Upper lobe of left lung (tissue), 6 donors: ENCODE measurements at regions not wholly inside any gene's neighbourhood (a gene's known extent, or its start where the extent isn't known, plus 50 kb on each side); places are given as distances from the start of the nearest gene placed in this dataset.
"Not testable (repeated sequence)": the region's sequence is repeated elsewhere in the genome, so short reads cannot be mapped to it uniquely, and the experiment has no call there.

Source experiments
- ATAC-seq, 2 donors: fragments of 200-7000 bp; cut with Tn5 transposase; one replicate each; pipeline ENCODE4 v1.9.1; 2022; ENCODE audit warnings: mild to moderate bottlenecking in 2 of 2, moderate library complexity in 2 of 2; ENCODE audit not compliant: low FRiP score in 2 of 2
- DNase-seq, 2 donors: peaks; one replicate each; pipeline ENCODE4 v3.0.0-alpha.2; 2019 to 2020
- H3K27ac ChIP-seq, 4 donors: fragments of 200-600 bp; sonication (generic); one replicate each; pipeline ENCODE4 v1.5.1; 2016 to 2019
- H3K27me3 ChIP-seq, 4 donors: fragments of 200-600 bp; sonication (generic); one replicate each; pipeline ENCODE4 v1.5.1; 2017 to 2019
- H3K36me3 ChIP-seq, 4 donors: fragments of 200-600 bp; sonication (generic); one replicate each; pipeline ENCODE4 v1.5.1; 2016 to 2019
- H3K4me1 ChIP-seq, 4 donors: fragments of 200-600 bp; sonication (generic); one replicate each; pipeline ENCODE4 v1.5.1; 2018 to 2019
- H3K4me3 ChIP-seq, 4 donors: fragments of 200-600 bp; sonication (generic); one replicate each; pipeline ENCODE4 v1.5.1; 2017 to 2019; ENCODE audit warnings: mild to moderate bottlenecking in 2 of 4, moderate library complexity in 1 of 4
- H3K9me3 ChIP-seq, 4 donors: fragments of 200-600 bp; sonication (generic); one replicate each; pipeline ENCODE4 v1.5.1; 2018 to 2019
- EP300 ChIP-seq, 4 donors: sonication (generic); formaldehyde crosslinking; IDR thresholded peaks; one replicate each; pipeline ENCODE4 v1.5.1; 2017; ENCODE audit warnings: antibody characterized with exemption in 4 of 4, control low read depth in 2 of 4
- POLR2A ChIP-seq, 4 donors: fragments of 450-650 bp; IDR thresholded peaks; one replicate each; pipeline ENCODE4 v1.5.1; 2016 to 2017; ENCODE audit warnings: antibody characterized with exemption in 4 of 4, mild to moderate bottlenecking in 2 of 4
- POLR2AphosphoS5 ChIP-seq, 2 donors: sonication (generic); formaldehyde crosslinking; IDR thresholded peaks; one replicate each; pipeline ENCODE4 v1.5.1; 2017; ENCODE audit warnings: antibody characterized with exemption in 2 of 2
- WGBS, 2 donors: methylation state at CpG; one replicate each; pipeline ENCODE4 v1.1.5; 2017 to 2018; 5-methylcytosine and 5-hydroxymethylcytosine counted together
- TF ChIP-seq, protein P1 (sequence below), 6 experiments: fragments of 450-650 bp in 4 of 6; fragments of 200-600 bp in 2 of 6; sonication (generic) in 2 of 6; IDR thresholded peaks; one replicate each; pipeline ENCODE4 v1.5.1; 2016 to 2019; ENCODE audit warnings: antibody characterized with exemption in 6 of 6
- donor health status: DM: no; HTN: no; CAD: no; lungs with moderate emphysema.
- donor health status: DM: no; HTN: yes; CAD: no; lungs with severe emphysema.

DNA sequence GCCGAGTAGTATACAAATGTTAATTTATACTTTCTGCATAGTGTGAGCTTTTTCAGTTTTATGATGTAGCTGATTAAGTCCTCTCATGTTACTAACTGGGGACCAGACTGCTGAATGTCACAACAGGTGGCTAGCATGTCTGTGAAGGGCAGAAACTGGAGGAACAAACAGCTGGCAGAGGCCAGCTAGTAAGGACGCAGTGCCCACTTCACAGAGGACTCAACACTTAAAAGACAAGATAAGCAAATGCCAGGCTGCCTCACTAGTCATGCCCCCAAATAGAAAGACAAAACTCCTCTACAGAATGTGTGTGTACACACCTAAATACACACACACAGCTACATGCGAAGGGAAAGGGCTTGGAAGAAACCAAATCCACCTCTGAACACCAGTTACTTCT is 73.8 kb upstream of the ZNF678 start:
- no peaks in the 10 kb centered on the region for H3K36me3 ChIP-seq
- H3K9me3 ChIP-seq, result no peaks in the 10 kb centered on the region
- 71 to 88% methylated on average over 3 of the region's 3 CpGs for WGBS, 2 donors
- H3K4me3 ChIP-seq, result no peak overlapping the region
- TF ChIP-seq, protein P1, sequence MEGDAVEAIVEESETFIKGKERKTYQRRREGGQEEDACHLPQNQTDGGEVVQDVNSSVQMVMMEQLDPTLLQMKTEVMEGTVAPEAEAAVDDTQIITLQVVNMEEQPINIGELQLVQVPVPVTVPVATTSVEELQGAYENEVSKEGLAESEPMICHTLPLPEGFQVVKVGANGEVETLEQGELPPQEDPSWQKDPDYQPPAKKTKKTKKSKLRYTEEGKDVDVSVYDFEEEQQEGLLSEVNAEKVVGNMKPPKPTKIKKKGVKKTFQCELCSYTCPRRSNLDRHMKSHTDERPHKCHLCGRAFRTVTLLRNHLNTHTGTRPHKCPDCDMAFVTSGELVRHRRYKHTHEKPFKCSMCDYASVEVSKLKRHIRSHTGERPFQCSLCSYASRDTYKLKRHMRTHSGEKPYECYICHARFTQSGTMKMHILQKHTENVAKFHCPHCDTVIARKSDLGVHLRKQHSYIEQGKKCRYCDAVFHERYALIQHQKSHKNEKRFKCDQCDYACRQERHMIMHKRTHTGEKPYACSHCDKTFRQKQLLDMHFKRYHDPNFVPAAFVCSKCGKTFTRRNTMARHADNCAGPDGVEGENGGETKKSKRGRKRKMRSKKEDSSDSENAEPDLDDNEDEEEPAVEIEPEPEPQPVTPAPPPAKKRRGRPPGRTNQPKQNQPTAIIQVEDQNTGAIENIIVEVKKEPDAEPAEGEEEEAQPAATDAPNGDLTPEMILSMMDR (IDR thresholded peaks at IDR 0.05), result no peak
- TF ChIP-seq POLR2AphosphoS5 (IDR thresholded peaks at IDR 0.05) (no peak), EP300 (IDR thresholded peaks at IDR 0.05) (no peak), POLR2A (IDR thresholded peaks at IDR 0.05) (no peak)
- DNase-seq (no peak), ATAC-seq (no peak)
- no peaks in the 10 kb centered on the region for H3K4me1 ChIP-seq
- H3K27me3 ChIP-seq, result no peaks in the 10 kb centered on the region
- no peak overlapping the region for H3K27ac ChIP-seq

DNA sequence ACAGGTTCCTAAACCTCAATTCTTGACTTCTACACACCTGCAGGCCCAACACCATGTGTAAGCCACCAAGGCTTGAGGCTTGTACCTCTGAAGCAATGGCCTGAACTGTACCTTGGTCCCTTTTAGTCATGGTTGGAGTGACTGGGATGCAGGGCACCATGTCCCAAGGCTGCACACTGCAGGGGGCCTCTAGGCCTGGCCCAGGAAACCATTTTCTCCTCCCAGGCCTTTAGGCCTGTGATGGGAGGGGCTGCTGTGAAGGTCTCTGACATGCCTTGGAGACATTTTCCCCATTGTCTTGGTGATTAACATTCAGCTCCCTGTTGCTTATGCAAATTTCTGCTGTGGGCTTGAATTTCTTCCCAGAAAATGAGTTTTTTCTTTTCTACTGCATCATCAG is 75.8 kb upstream of the ZNF678 start:
- H3K36me3 ChIP-seq, result no peaks in the 10 kb centered on the region
- H3K9me3 ChIP-seq, result no peaks in the 10 kb centered on the region
- DNase-seq (no peak), ATAC-seq (no peak)
- no peaks in the 10 kb centered on the region for H3K27me3 ChIP-seq
- H3K27ac ChIP-seq, result no peak overlapping the region
- TF ChIP-seq EP300 (IDR thresholded peaks at IDR 0.05) (no peak), POLR2A (IDR thresholded peaks at IDR 0.05) (no peak), POLR2AphosphoS5 (IDR thresholded peaks at IDR 0.05) (no peak)
- TF ChIP-seq, protein P1 (IDR thresholded peaks at IDR 0.05), result no peak
- H3K4me1 ChIP-seq, result no peaks in the 10 kb centered on the region
- no peak overlapping the region for H3K4me3 ChIP-seq

DNA sequence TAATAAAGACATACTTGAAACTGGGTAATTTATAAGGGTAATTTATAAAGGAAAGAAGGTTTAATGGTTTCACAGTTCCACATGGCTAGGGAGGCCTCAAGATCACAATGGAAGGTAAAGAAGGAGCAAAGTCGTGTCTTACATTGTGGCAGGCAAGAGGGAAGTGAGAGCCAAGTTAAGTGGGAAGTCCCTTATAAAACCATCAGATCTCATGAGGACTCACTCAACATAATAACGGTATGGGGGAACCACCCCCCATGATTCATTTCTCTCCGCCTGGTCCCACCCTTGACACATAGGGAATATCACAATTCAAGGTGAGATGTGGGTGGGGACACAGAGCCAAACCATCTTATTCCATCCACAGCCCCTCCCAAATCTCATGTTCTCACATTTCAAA is 76.8 kb upstream of the ZNF678 start:
- no peak overlapping the region for H3K27ac ChIP-seq
- no peak overlapping the region for H3K4me3 ChIP-seq
- H3K36me3 ChIP-seq, result no peaks in the 10 kb centered on the region
- H3K4me1 ChIP-seq, result no peaks in the 10 kb centered on the region
- ATAC-seq (no peak), DNase-seq (no peak)
- H3K27me3 ChIP-seq, result no peaks in the 10 kb centered on the region
- WGBS, 2 donors, result 65 to 74% methylated on average over 3 of the region's 3 CpGs
- TF ChIP-seq POLR2A (IDR thresholded peaks at IDR 0.05) (no peak), EP300 (IDR thresholded peaks at IDR 0.05) (no peak), POLR2AphosphoS5 (IDR thresholded peaks at IDR 0.05) (no peak)
- TF ChIP-seq, protein P1 (IDR thresholded peaks at IDR 0.05), result no peak
- no peaks in the 10 kb centered on the region for H3K9me3 ChIP-seq

GRCh38 chr1:227482023-227482299 is 81.4 kb upstream of the ZNF678 start:
- no peak for ATAC-seq
- H3K27ac ChIP-seq, result no peak overlapping the region
- no peaks in the 10 kb centered on the region for H3K4me1 ChIP-seq
- no peaks in the 10 kb centered on the region for H3K9me3 ChIP-seq
- no peak for DNase-seq
- no peaks in the 10 kb centered on the region for H3K36me3 ChIP-seq
- no peak for TF ChIP-seq POLR2A (IDR thresholded peaks at IDR 0.05)
- H3K27me3 ChIP-seq, result no peaks in the 10 kb centered on the region
- no peak overlapping the region for H3K4me3 ChIP-seq

GRCh38 chr1:227474072-227474471 is 89.3 kb upstream of the ZNF678 start:
- H3K36me3 ChIP-seq, ATAC-seq, H3K27ac ChIP-seq, H3K27me3 ChIP-seq, DNase-seq, H3K9me3 ChIP-seq, H3K4me3 ChIP-seq, H3K4me1 ChIP-seq: not testable (repeated sequence)
- WGBS, 2 donors, result 25 to 33% methylated on average over 2 to 5 of the region's 5 CpGs

DNA sequence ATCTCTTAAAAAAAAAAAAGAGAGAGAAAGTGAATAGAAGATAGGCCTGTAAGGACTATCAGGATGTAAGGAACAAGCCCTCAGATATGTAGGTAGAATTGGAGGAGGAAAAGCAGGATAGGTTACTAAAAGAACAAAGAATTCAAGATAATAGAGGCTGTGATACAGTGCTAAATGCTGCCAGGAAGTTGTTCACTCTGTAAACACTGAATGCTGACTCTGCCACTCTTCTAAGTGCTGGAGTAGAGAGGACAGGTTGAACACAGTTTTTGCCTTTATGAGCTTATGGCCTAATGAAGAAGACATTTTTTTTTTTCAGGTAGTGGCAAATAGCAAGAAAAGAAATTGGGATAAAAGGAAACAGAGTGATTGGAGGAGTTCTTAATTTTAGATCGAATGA is 90.6 kb upstream of the ZNF678 start:
- Histone ChIP-seq H3K4me3 (no peak overlapping the region), H3K36me3 (no peaks in the 10 kb centered on the region), H3K9me3 (no peaks in the 10 kb centered on the region), H3K27me3 (no peaks in the 10 kb centered on the region), H3K27ac (no peak overlapping the region), H3K4me1 (no peaks in the 10 kb centered on the region)
- WGBS, 2 donors, result 88 to 90% methylated on average over 1 of the region's 1 CpG
- no peak for DNase-seq
- TF ChIP-seq, protein P1 (IDR thresholded peaks at IDR 0.05), result no peak
- TF ChIP-seq EP300 (IDR thresholded peaks at IDR 0.05) (no peak), POLR2A (IDR thresholded peaks at IDR 0.05) (no peak), POLR2AphosphoS5 (IDR thresholded peaks at IDR 0.05) (no peak)
- ATAC-seq, result no peak
